HUES6 (cell line): ENCODE measurements at regions not wholly inside any gene's neighbourhood (a gene's known extent, or its start where the extent isn't known, plus 50 kb on each side); places are given as distances from the start of the nearest gene placed in this dataset.

ENCODE experiments used
- H3K27ac ChIP-seq: 2 replicates; pipeline ENCODE4 v1.7.0; 2013; ENCODE audit warnings: low read depth, mild to moderate bottlenecking, low read length, inconsistent platforms
- H3K27me3 ChIP-seq: 2 replicates; pipeline ENCODE4 v1.6.1; 2013; ENCODE audit warnings: low read length; ENCODE audit not compliant: control insufficient read depth, insufficient read depth
- H3K36me3 ChIP-seq: 2 replicates; pipeline ENCODE4 v1.6.1; 2013; ENCODE audit warnings: low read length; ENCODE audit not compliant: control insufficient read depth, insufficient read depth
- H3K4me1 ChIP-seq: 2 replicates; pipeline ENCODE4 v1.6.1; 2013; ENCODE audit warnings: low read length; ENCODE audit not compliant: control insufficient read depth, insufficient read depth
- H3K4me3 ChIP-seq: 2 replicates; pipeline ENCODE4 v1.5.1; 2013; ENCODE audit warnings: low read depth, low read length
- H3K9ac ChIP-seq: one replicate; pipeline ENCODE4 v1.6.1; 2013; ENCODE audit warnings: mild to moderate bottlenecking, low read length
- H3K9me3 ChIP-seq: 2 replicates; pipeline ENCODE4 v1.6.1; 2013; ENCODE audit warnings: low read depth, low read length; ENCODE audit not compliant: control insufficient read depth, insufficient read depth

- H3K9ac ChIP-seq, result no peak overlapping the region
- H3K4me1 ChIP-seq, result no peaks in the 10 kb centered on the region
- no peak overlapping the region for H3K4me3 ChIP-seq
- peaks cover 4% of the 10 kb centered on the region; the same call in 1 of the 2 replicates for H3K9me3 ChIP-seq
- H3K27ac ChIP-seq, result no peak overlapping the region
- H3K36me3 ChIP-seq, result no peaks in the 10 kb centered on the region
- no peaks in the 10 kb centered on the region; the same call in 1 of the 2 replicates for H3K27me3 ChIP-seq
Observed at GRCh38 chr16:66238696-66239095, 127.8 kb upstream of the CDH5 start.

- Histone ChIP-seq H3K9me3 (peaks cover 4% of the 10 kb centered on the region; the same call in 1 of the 2 replicates), H3K27ac (no peak overlapping the region), H3K4me1 (no peaks in the 10 kb centered on the region), H3K36me3 (no peaks in the 10 kb centered on the region), H3K27me3 (no peaks in the 10 kb centered on the region; the same call in 1 of the 2 replicates), H3K4me3 (no peak overlapping the region), H3K9ac (no peak overlapping the region)
Observed at GRCh38 chr16:66236301-66236700, 130.2 kb upstream of the CDH5 start.

GRCh38 chr16:66231452-66232160 is 134.9 kb upstream of the CDH5 start:
- Histone ChIP-seq H3K9me3 (no peaks in the 10 kb centered on the region; the same call in 1 of the 2 replicates), H3K27me3 (peaks cover 6% of the 10 kb centered on the region), H3K36me3 (no peaks in the 10 kb centered on the region), H3K4me1 (no peaks in the 10 kb centered on the region), H3K4me3 (no peak overlapping the region), H3K9ac (no peak overlapping the region), H3K27ac (no peak overlapping the region)

- Histone ChIP-seq H3K4me3 (no peak overlapping the region), H3K27me3 (peaks cover 6% of the 10 kb centered on the region), H3K27ac (no peak overlapping the region), H3K9me3 (no peaks in the 10 kb centered on the region; the same call in 1 of the 2 replicates), H3K36me3 (no peaks in the 10 kb centered on the region), H3K9ac (no peak overlapping the region), H3K4me1 (no peaks in the 10 kb centered on the region)
Observed at GRCh38 chr16:66229651-66230050, 136.8 kb upstream of the CDH5 start.

GRCh38 chr16:66228792-66229191 is 137.7 kb upstream of the CDH5 start:
- Histone ChIP-seq H3K4me3 (no peak overlapping the region), H3K36me3 (no peaks in the 10 kb centered on the region), H3K9me3 (no peaks in the 10 kb centered on the region; the same call in 1 of the 2 replicates), H3K27ac (no peak overlapping the region), H3K27me3 (peaks cover 6% of the 10 kb centered on the region), H3K9ac (no peak overlapping the region), H3K4me1 (no peaks in the 10 kb centered on the region)

GRCh38 chr16:66227766-66228530 is 138.5 kb upstream of the CDH5 start:
- H3K9ac ChIP-seq, result no peak overlapping the region
- no peaks in the 10 kb centered on the region for H3K4me1 ChIP-seq
- H3K36me3 ChIP-seq, result no peaks in the 10 kb centered on the region
- no peak overlapping the region for H3K27ac ChIP-seq
- H3K27me3 ChIP-seq, result peaks cover 6% of the 10 kb centered on the region
- no peak overlapping the region for H3K4me3 ChIP-seq
- no peaks in the 10 kb centered on the region; the same call in 1 of the 2 replicates for H3K9me3 ChIP-seq

- Histone ChIP-seq H3K27me3 (peaks cover 6% of the 10 kb centered on the region), H3K36me3 (no peaks in the 10 kb centered on the region), H3K9me3 (no peaks in the 10 kb centered on the region; the same call in 1 of the 2 replicates), H3K9ac (no peak overlapping the region), H3K4me3 (no peak overlapping the region), H3K27ac (no peak overlapping the region), H3K4me1 (no peaks in the 10 kb centered on the region)
Observed at GRCh38 chr16:66226762-66227161, 139.7 kb upstream of the CDH5 start.

- H3K9me3 ChIP-seq, result no peaks in the 10 kb centered on the region
- peaks cover under 1% of the 10 kb centered on the region; the same call in 1 of the 2 replicates for H3K27me3 ChIP-seq
- no peaks in the 10 kb centered on the region for H3K36me3 ChIP-seq
- H3K9ac ChIP-seq, result no peak overlapping the region
- no peak overlapping the region for H3K4me3 ChIP-seq
- H3K27ac ChIP-seq, result no peak overlapping the region
- H3K4me1 ChIP-seq, result no peaks in the 10 kb centered on the region
Observed at GRCh38 chr16:66225696-66226095, 140.8 kb upstream of the CDH5 start.

- Histone ChIP-seq H3K36me3 (no peaks in the 10 kb centered on the region), H3K9ac (no peak overlapping the region), H3K4me3 (no peak overlapping the region), H3K27ac (no peak overlapping the region), H3K27me3 (no peaks in the 10 kb centered on the region), H3K4me1 (no peaks in the 10 kb centered on the region), H3K9me3 (no peaks in the 10 kb centered on the region)
Observed at GRCh38 chr16:66224626-66225025, 141.9 kb upstream of the CDH5 start.

GRCh38 chr16:66224186-66224585 is 142.3 kb upstream of the CDH5 start:
- no peak overlapping the region for H3K27ac ChIP-seq
- no peaks in the 10 kb centered on the region for H3K27me3 ChIP-seq
- no peak overlapping the region for H3K9ac ChIP-seq
- no peaks in the 10 kb centered on the region for H3K4me1 ChIP-seq
- H3K36me3 ChIP-seq, result no peaks in the 10 kb centered on the region
- H3K4me3 ChIP-seq, result no peak overlapping the region
- H3K9me3 ChIP-seq, result no peaks in the 10 kb centered on the region

- peaks cover 5% of the 10 kb centered on the region; the same call in 1 of the 2 replicates for H3K27me3 ChIP-seq
- H3K9me3 ChIP-seq, result no peaks in the 10 kb centered on the region
- no peaks in the 10 kb centered on the region for H3K36me3 ChIP-seq
- H3K4me3 ChIP-seq, result no peak overlapping the region
- H3K9ac ChIP-seq, result no peak overlapping the region
- H3K27ac ChIP-seq, result no peak overlapping the region
- H3K4me1 ChIP-seq, result no peaks in the 10 kb centered on the region
Observed at GRCh38 chr16:66223176-66223780, 143.2 kb upstream of the CDH5 start.
